ENCODE measurements at regions not wholly inside any gene's neighbourhood (a gene's known extent, or its start where the extent isn't known, plus 50 kb on each side); places are given as distances from the start of the nearest gene placed in this dataset.

- peaks cover 0 to 51% (median 6%) of the 10 kb centered on the region in 3 donors for H3K4me1 ChIP-seq
- intact Hi-C loops (cut with DNase I), result no loop called here
- H3K9me3 ChIP-seq, result no peaks in the 10 kb centered on the region
- H3K36me3 ChIP-seq, result no peaks in the 10 kb centered on the region
- TF ChIP-seq POLR2A (IDR thresholded peaks at IDR 0.05), result no peak
- no peak for TF ChIP-seq CTCF (IDR thresholded peaks at IDR 0.05)
- H3K27ac ChIP-seq, result peak overlapping the region in 3 of 4 donors; percentile 74 to 78 (median 74)
- no peaks in the 10 kb centered on the region for H3K27me3 ChIP-seq
- no peak for DNase-seq
- WGBS, 2 donors, result 38 to 77% methylated on average over 1 to 2 of the region's 2 CpGs
- H3K4me3 ChIP-seq, result no peak overlapping the region
Measured at GRCh38 chr12:90234472-90234871, 525.8 kb upstream of the ATP2B1 start.

- no peaks in the 10 kb centered on the region for H3K27me3 ChIP-seq
- H3K4me3 ChIP-seq, result no peak overlapping the region
- no peaks in the 10 kb centered on the region for H3K9me3 ChIP-seq
- intact Hi-C loops (cut with DNase I), result no loop called here
- TF ChIP-seq POLR2A (IDR thresholded peaks at IDR 0.05) (no peak), CTCF (IDR thresholded peaks at IDR 0.05) (no peak)
- no peak for DNase-seq
- peaks cover 0 to 44% (median 6%) of the 10 kb centered on the region in 3 donors for H3K4me1 ChIP-seq
- no peaks in the 10 kb centered on the region for H3K36me3 ChIP-seq
- peak overlapping the region in 3 of 4 donors; percentile 74 to 78 (median 74) for H3K27ac ChIP-seq
- 47 to 65% methylated on average over 6 of the region's 6 CpGs for WGBS, 2 donors
Measured at GRCh38 chr12:90233168-90234100, 524.8 kb upstream of the ATP2B1 start.

GRCh38 chr12:90229407-90230170, 521.0 kb upstream of the ATP2B1 start:
- TF ChIP-seq POLR2A (IDR thresholded peaks at IDR 0.05), result no peak
- Histone ChIP-seq H3K4me1 (peaks cover 0 to 30% (median 3%) of the 10 kb centered on the region in 3 donors), H3K36me3 (no peaks in the 10 kb centered on the region), H3K9me3 (no peaks in the 10 kb centered on the region), H3K27me3 (no peaks in the 10 kb centered on the region), H3K4me3 (no peak overlapping the region), H3K27ac (no peak overlapping the region)
- DNase-seq, result no peak
- intact Hi-C loops (cut with DNase I), result no loop called here
- WGBS, 2 donors, result 61 to 64% methylated on average over 8 of the region's 8 CpGs

GRCh38 chr12:90226211-90226610, 517.6 kb upstream of the ATP2B1 start:
- no peak for DNase-seq
- peaks cover 0 to 8% (median 0%) of the 10 kb centered on the region in 3 donors for H3K4me1 ChIP-seq
- H3K9me3 ChIP-seq, result no peaks in the 10 kb centered on the region
- H3K27me3 ChIP-seq, result no peaks in the 10 kb centered on the region
- TF ChIP-seq POLR2A (IDR thresholded peaks at IDR 0.05) (no peak), CTCF (IDR thresholded peaks at IDR 0.05) (no peak)
- H3K27ac ChIP-seq, result no peak overlapping the region
- intact Hi-C loops (cut with DNase I), result no loop called here
- H3K4me3 ChIP-seq, result no peak overlapping the region
- no peaks in the 10 kb centered on the region for H3K36me3 ChIP-seq

GRCh38 chr12:90216815-90217214, 508.2 kb upstream of the ATP2B1 start:
- Histone ChIP-seq H3K4me3 (no peak overlapping the region), H3K4me1 (no peaks in the 10 kb centered on the region), H3K27ac (no peak overlapping the region), H3K36me3 (no peaks in the 10 kb centered on the region), H3K9me3 (no peaks in the 10 kb centered on the region), H3K27me3 (no peaks in the 10 kb centered on the region)
- 37 to 42% methylated on average over 1 of the region's 1 CpG for WGBS, 2 donors
- no peak for DNase-seq
- intact Hi-C loops (cut with DNase I), result no loop called here
- no peak for TF ChIP-seq POLR2A (IDR thresholded peaks at IDR 0.05)
- no peak for TF ChIP-seq CTCF (IDR thresholded peaks at IDR 0.05)
